WTC11 (cell line): ENCODE measurements at regions not wholly inside any gene's neighbourhood (a gene's known extent, or its start where the extent isn't known, plus 50 kb on each side); places are given as distances from the start of the nearest gene placed in this dataset.

Experiments
- ATAC-seq: fragments of 200-7000 bp; cut with Tn5 transposase; 2 replicates; pipeline ENCODE4 v1.10.0; 2021; ENCODE audit warnings: mild to moderate bottlenecking, moderate library complexity
- CTCF ChIA-PET: fragments of 300-600 bp; sonication (Branson Sonifier 250); formaldehyde crosslinking; loops from one replicate; lab custom pipeline; 2021; ENCODE audit warnings: antibody characterized with exemption; lab: Charles Lee
- POLR2A ChIA-PET: fragments of 350-600 bp; sonication (Branson Sonifier 250); formaldehyde crosslinking; loops from one replicate; lab custom pipeline; 2021; ENCODE audit warnings: antibody characterized with exemption; lab: Charles Lee
- DNase-seq: peaks from one replicate; pipeline ENCODE4 v3.0.0; 2021; ENCODE audit warnings: low spot score
- H3K27ac Mint-ChIP-seq: 2 replicates; pipeline ENCODE4 v1.8.0; 2021; ENCODE audit warnings: mixed read lengths
- H3K27me3 Mint-ChIP-seq: 2 replicates; pipeline ENCODE4 v1.8.0; 2021; ENCODE audit warnings: low read depth, mild to moderate bottlenecking, moderate library complexity, mixed read lengths
- H3K36me3 Mint-ChIP-seq: 2 replicates; pipeline ENCODE4 v1.8.0; 2021; ENCODE audit warnings: mixed read lengths
- H3K4me1 Mint-ChIP-seq: 2 replicates; pipeline ENCODE4 v1.8.0; 2022; ENCODE audit warnings: mixed read lengths
- H3K4me3 Mint-ChIP-seq: 2 replicates; pipeline ENCODE4 v1.8.0; 2021; ENCODE audit warnings: mild to moderate bottlenecking, moderate library complexity, mixed read lengths
- H3K9me3 Mint-ChIP-seq: 2 replicates; pipeline ENCODE4 v1.8.0; 2021; ENCODE audit warnings: mixed read lengths
- ATF2 ChIP-seq: sonication (generic); formaldehyde crosslinking; IDR thresholded peaks from 2 replicates; pipeline ENCODE4 v1.8.1; 2022; ENCODE audit warnings: low read depth, missing genetic modification reagents, borderline replicate concordance
- ATF6 ChIP-seq: sonication (generic); formaldehyde crosslinking; IDR thresholded peaks from 2 replicates; pipeline ENCODE4 v1.8.1; 2023; ENCODE audit warnings: mild to moderate bottlenecking, missing genetic modification reagents
- CDX4 ChIP-seq: fragments of 250-450 bp; sonication (Bioruptor Pico); IDR thresholded peaks from 2 replicates; pipeline ENCODE4 v1.9.0; 2021; ENCODE audit warnings: moderate library complexity, mild to moderate bottlenecking, inconsistent platforms, borderline replicate concordance
- CTCF ChIP-seq: fragments of 200-600 bp; IDR thresholded peaks from 2 replicates; pipeline ENCODE4 v1.8.0; 2022; ENCODE audit warnings: antibody characterized with exemption
- E2F4 ChIP-seq: sonication (generic); formaldehyde crosslinking; IDR thresholded peaks from 2 replicates; pipeline ENCODE4 v1.8.1; 2022; ENCODE audit warnings: low read depth, mild to moderate bottlenecking, moderate library complexity, missing genetic modification reagents, borderline replicate concordance
- E2F5 ChIP-seq: sonication (generic); formaldehyde crosslinking; IDR thresholded peaks from 2 replicates; pipeline ENCODE4 v1.8.1; 2022; ENCODE audit warnings: mild to moderate bottlenecking, moderate library complexity, missing genetic modification reagents
- ETV6 ChIP-seq: sonication (generic); formaldehyde crosslinking; IDR thresholded peaks from 2 replicates; pipeline ENCODE4 v1.8.1; 2022; ENCODE audit warnings: mild to moderate bottlenecking, missing genetic modification reagents
- FOXJ3 ChIP-seq: sonication (generic); formaldehyde crosslinking; IDR thresholded peaks from 2 replicates; pipeline ENCODE4 v1.9.0; 2021; ENCODE audit warnings: missing genetic modification reagents, mild to moderate bottlenecking, borderline replicate concordance
- FOXK1 ChIP-seq: sonication (generic); formaldehyde crosslinking; IDR thresholded peaks from 2 replicates; pipeline ENCODE4 v1.8.0; 2022; ENCODE audit warnings: mild to moderate bottlenecking, moderate library complexity, missing genetic modification reagents
- NFE2L1 ChIP-seq: sonication (generic); formaldehyde crosslinking; IDR thresholded peaks from 2 replicates; pipeline ENCODE4 v1.8.1; 2023; ENCODE audit warnings: missing genetic modification reagents
- NR1H2 ChIP-seq: sonication (generic); formaldehyde crosslinking; IDR thresholded peaks from 2 replicates; pipeline ENCODE4 v1.9.0; 2021; ENCODE audit warnings: mild to moderate bottlenecking, moderate library complexity, missing genetic modification reagents
- OVOL2 ChIP-seq: fragments of 250-450 bp; sonication (Bioruptor Pico); IDR thresholded peaks from 2 replicates; pipeline ENCODE4 v1.9.0; 2021; ENCODE audit warnings: mild to moderate bottlenecking, borderline replicate concordance
- STAT6 ChIP-seq: sonication (generic); formaldehyde crosslinking; conservative IDR thresholded peaks from 2 replicates; pipeline ENCODE4 v1.8.1; 2023; ENCODE audit warnings: mild to moderate bottlenecking, low read depth, missing genetic modification reagents, moderate library complexity
- TEAD4 ChIP-seq: sonication (generic); formaldehyde crosslinking; IDR thresholded peaks from 2 replicates; pipeline ENCODE4 v1.8.0; 2022; ENCODE audit warnings: mild to moderate bottlenecking, missing genetic modification reagents
- USF1 ChIP-seq: sonication (generic); formaldehyde crosslinking; IDR thresholded peaks from 2 replicates; pipeline ENCODE4 v1.8.0; 2022; ENCODE audit warnings: mild to moderate bottlenecking, missing genetic modification reagents
- USF2 ChIP-seq: sonication (generic); formaldehyde crosslinking; IDR thresholded peaks from 2 replicates; pipeline ENCODE4 v1.8.1; 2023; ENCODE audit warnings: mild to moderate bottlenecking, missing genetic modification reagents, moderate library complexity
- ZNF512 ChIP-seq: sonication (generic); formaldehyde crosslinking; IDR thresholded peaks from 2 replicates; pipeline ENCODE4 v1.8.1; 2022; ENCODE audit warnings: missing genetic modification reagents, borderline replicate concordance

- Mint-ChIP-seq H3K27me3 (no peaks in the 10 kb centered on the region), H3K27ac (no peak overlapping the region), H3K4me3 (no peak overlapping the region), H3K36me3 (no peaks in the 10 kb centered on the region), H3K4me1 (no peaks in the 10 kb centered on the region), H3K9me3 (0 out of 2 replicates have a peak, but pooled peaks cover 3% of the 10 kb centered on the region)
- TF ChIP-seq NR1H2 (CRISPR knock-in tag) (no peak), E2F5 (no peak), ETV6 (CRISPR knock-in tag) (no peak), OVOL2 (CRISPR knock-in tag) (no peak)
- DNase-seq (no peak), ATAC-seq (no peak)
- ChIA-PET POLR2A (no interaction called here), CTCF (no interaction called here)
Measured at GRCh38 chr4:187444061-187444460, 551.5 kb upstream of the ZFP42 start.

GRCh38 chr4:187449702-187450101 is 545.9 kb upstream of the ZFP42 start:
- Mint-ChIP-seq H3K27ac (no peak overlapping the region), H3K27me3 (no peaks in the 10 kb centered on the region), H3K4me3 (no peak overlapping the region), H3K4me1 (no peaks in the 10 kb centered on the region), H3K36me3 (no peaks in the 10 kb centered on the region), H3K9me3 (no peaks in the 10 kb centered on the region)
- ChIA-PET POLR2A (no interaction called here), CTCF (no interaction called here)
- ATAC-seq (no peak), DNase-seq (no peak)
- TF ChIP-seq USF2 (CRISPR knock-in tag) (no peak), CTCF (no peak), E2F4 (CRISPR knock-in tag) (no peak), E2F5 (no peak), FOXK1 (CRISPR knock-in tag) (no peak), ZNF512 (CRISPR knock-in tag) (no peak), ATF2 (CRISPR knock-in tag) (no peak), NR1H2 (CRISPR knock-in tag) (no peak), STAT6 (CRISPR knock-in tag) (no peak), NFE2L1 (no peak), USF1 (CRISPR knock-in tag) (no peak), TEAD4 (no peak), FOXJ3 (CRISPR knock-in tag) (no peak), CDX4 (no peak), ATF6 (no peak)
